DMS 273 treated with DMSO at 0.1 percent for 48 hours (cell line): ENCODE measurements at regions not wholly inside any gene's neighbourhood (a gene's known extent, or its start where the extent isn't known, plus 50 kb on each side); places are given as distances from the start of the nearest gene placed in this dataset.
"Not testable (repeated sequence)": the region's sequence is repeated elsewhere in the genome, so short reads cannot be mapped to it uniquely, and the experiment has no call there.

Experiments
- DNase-seq: peaks from one replicate; lab custom pipeline; 2025; lab: John Stamatoyannopoulos, UW

GRCh38 chr7:108627476-108628051 lies 57.9 kb downstream of the DNAJB9 start:
- DNase-seq, result no peak

- no peak for DNase-seq
Observed at GRCh38 chr7:108628678-108629077, 59.0 kb downstream of the DNAJB9 start.

- DNase-seq, result peak; percentile 18
Observed at GRCh38 chr7:108629651-108630400, 60.2 kb downstream of the DNAJB9 start.

GRCh38 chr7:108634036-108634435 lies 64.4 kb downstream of the DNAJB9 start:
- no peak for DNase-seq

- no peak for DNase-seq
Observed at GRCh38 chr7:108634535-108634934, 64.9 kb downstream of the DNAJB9 start.

GRCh38 chr7:108637049-108637621 lies 67.5 kb downstream of the DNAJB9 start:
- DNase-seq, result no peak

- no peak for DNase-seq
Observed at GRCh38 chr7:108642126-108642525, 72.5 kb downstream of the DNAJB9 start.

GRCh38 chr7:108643136-108643535 lies 73.5 kb downstream of the DNAJB9 start:
- DNase-seq, result no peak

- no peak for DNase-seq
Observed at GRCh38 chr7:108648989-108649388, 79.3 kb downstream of the DNAJB9 start.

- no peak for DNase-seq
Observed at GRCh38 chr7:108650467-108650866, 80.8 kb downstream of the DNAJB9 start.

GRCh38 chr7:108652886-108653285 lies 83.2 kb downstream of the DNAJB9 start:
- no peak for DNase-seq

- no peak for DNase-seq
Observed at GRCh38 chr7:108653526-108653925, 83.9 kb downstream of the DNAJB9 start.

- DNase-seq, result not testable (repeated sequence)
Observed at GRCh38 chr7:108657140-108657726, 87.6 kb downstream of the DNAJB9 start.

GRCh38 chr7:108659261-108659660 lies 89.6 kb downstream of the DNAJB9 start:
- no peak for DNase-seq

- DNase-seq, result no peak
Observed at GRCh38 chr7:108659867-108660266, 90.2 kb downstream of the DNAJB9 start.

- DNase-seq, result no peak
Observed at GRCh38 chr7:108660465-108660864, 90.8 kb downstream of the DNAJB9 start.

- no peak for DNase-seq
Observed at GRCh38 chr7:108662783-108663362, 93.2 kb downstream of the DNAJB9 start.

- DNase-seq, result no peak
Observed at GRCh38 chr7:108663701-108664100, 94.0 kb downstream of the DNAJB9 start.

GRCh38 chr7:108667216-108667615 lies 97.5 kb downstream of the DNAJB9 start:
- DNase-seq, result no peak

GRCh38 chr7:108669958-108670357 lies 100.3 kb downstream of the DNAJB9 start:
- DNase-seq, result no peak

GRCh38 chr7:108673699-108674098 lies 104.0 kb downstream of the DNAJB9 start:
- not testable (repeated sequence) for DNase-seq

- no peak for DNase-seq
Observed at GRCh38 chr7:108684629-108685028, 115.0 kb downstream of the DNAJB9 start.

- DNase-seq, result no peak
Observed at GRCh38 chr7:108686494-108686893, 116.8 kb downstream of the DNAJB9 start.
